Activated CD8-positive, alpha-beta memory T cell treated with anti-CD3 and anti-CD28 coated beads for 36 hours (primary cell): ENCODE measurements at regions not wholly inside any gene's neighbourhood (a gene's known extent, or its start where the extent isn't known, plus 50 kb on each side); places are given as distances from the start of the nearest gene placed in this dataset.

Experiments
- CTCF ChIA-PET: fragments of 350-600 bp; sonication (Branson Sonifier 250); formaldehyde crosslinking; loops from one replicate; lab custom pipeline; 2021; ENCODE audit warnings: antibody characterized with exemption; lab: Charles Lee
- POLR2A ChIA-PET: fragments of 350-600 bp; sonication (Branson Sonifier 250); formaldehyde crosslinking; loops from one replicate; lab custom pipeline; 2021; ENCODE audit warnings: antibody characterized with exemption; lab: Charles Lee

DNA sequence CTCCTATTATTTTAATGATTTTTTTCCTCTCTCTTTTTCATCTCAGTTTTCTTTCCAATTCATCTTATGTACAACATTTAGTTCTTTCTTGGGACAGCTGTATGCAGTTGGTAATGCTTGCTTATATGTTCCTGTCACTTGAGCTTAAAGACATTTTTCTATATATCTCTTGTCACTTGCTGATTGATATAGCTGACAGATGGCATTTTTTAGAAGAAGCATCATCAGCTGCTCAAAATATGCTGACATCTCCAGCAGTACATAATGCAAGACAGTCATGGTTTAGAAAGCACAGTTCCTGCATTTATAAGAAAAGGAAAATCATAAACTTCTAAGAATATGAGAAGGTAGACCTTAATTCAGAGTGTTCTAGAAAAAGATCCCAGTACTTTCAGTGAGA, 56.5 kb downstream of the DCAF8L1 start:
- CTCF ChIA-PET = no interaction called here

DNA sequence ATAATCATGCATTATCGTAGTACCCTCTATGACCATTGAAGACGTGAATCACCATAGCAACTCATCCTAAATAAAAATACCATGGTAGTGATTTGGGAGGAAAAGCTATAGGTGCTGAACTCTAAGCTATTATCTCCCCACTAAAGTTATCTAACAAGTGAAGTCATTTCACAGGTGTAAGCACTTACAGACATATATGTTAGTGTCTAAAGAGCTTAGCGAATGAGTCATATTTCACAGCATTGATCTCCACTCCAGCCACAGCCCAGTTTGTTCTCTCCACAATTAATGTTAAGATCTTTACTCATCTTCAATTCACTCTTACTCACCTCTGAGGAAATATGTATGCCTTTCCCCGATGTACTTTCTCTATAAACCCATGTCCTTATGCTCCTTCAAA, 57.0 kb downstream of the DCAF8L1 start:
- ChIA-PET POLR2A (no interaction called here), CTCF (no interaction called here)

More for the DNA sequence above, 56.5 kb downstream of the DCAF8L1 start:
- POLR2A ChIA-PET = no interaction called here

DNA sequence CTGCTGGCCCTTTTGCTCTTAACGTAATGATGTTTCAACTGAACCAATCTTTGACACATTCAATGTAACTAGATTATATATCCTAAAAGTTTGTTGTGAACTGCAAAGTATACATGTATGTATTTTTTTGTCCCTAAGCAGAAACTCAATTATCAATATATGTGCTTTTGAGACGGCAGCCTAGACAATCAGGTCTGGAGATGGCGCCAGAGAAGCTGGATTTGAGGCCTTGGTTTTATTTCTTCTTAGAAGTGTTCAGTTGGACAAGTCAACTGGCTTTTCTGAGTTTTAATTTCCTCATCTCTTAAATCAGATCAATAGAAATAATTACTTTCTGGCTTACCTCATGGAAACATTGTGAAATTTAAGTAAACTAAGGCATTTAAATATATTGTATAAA, 62.5 kb downstream of the DCAF8L1 start:
- POLR2A ChIA-PET = interaction anchor here (0.6 kb wide), 1 partner anchor 21 kb away, joined by 5 read pairs; no protein-coding TSS in a partner anchor
- CTCF ChIA-PET = no interaction called here

DNA sequence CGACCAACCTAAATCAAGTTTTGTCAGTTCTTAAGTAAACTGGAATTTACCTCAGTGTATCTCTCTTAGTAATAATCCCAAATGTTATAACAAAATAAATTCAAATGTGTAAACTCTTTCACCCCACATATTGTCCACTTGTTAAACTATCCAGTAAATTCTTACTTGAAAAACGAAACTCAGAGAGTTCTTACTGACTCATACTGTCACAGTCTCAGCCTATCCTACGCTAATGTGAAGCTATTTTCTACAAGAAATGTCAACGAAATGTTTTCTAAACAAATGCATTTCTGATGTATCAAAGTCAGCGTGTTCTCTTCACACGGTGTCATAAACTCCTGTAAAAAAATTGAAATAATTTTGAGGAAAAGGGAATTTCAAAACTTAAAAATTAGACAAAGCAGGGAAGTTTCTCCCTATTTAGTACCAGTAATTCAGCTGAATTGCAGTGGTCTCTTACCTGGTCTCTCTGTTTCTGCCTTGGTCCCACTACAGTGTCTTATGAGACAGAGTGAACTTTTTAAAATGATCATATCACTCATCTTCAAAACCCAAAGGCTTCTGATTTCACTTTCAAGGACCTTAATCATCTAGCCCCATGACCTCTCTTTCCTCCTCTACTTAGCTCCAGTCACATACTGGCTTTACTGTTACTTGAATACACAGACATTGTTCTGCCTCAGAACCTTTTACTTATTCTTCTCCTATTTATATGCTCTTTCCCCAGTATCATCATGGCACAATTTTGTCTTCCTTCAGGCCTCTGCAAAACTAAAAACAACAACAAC, 63.3 kb downstream of the DCAF8L1 start:
- ChIA-PET CTCF (no interaction called here), POLR2A (interaction anchor here (0.6 kb wide), 1 partner anchor 20 kb away, joined by 5 read pairs; no protein-coding TSS in a partner anchor)

DNA sequence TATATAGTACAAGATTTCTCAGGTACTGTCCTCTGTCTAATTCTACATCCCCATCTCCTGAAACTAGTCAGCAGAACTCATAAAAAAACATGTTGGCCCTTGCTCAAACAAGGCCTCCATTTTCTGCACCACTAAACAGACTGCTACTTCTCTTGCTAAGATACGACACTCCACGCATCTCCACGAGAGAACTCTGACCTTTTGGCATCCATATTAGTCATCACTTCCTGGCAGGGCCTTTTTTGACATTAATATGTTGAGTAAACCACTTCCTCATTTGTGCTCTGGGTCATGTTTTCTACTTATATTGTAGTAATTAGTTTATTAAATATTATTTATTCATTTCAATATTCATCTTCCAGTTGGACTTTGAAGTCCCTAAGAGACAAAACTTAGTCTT, 65.6 kb downstream of the DCAF8L1 start:
- ChIA-PET CTCF (no interaction called here), POLR2A (no interaction called here)

DNA sequence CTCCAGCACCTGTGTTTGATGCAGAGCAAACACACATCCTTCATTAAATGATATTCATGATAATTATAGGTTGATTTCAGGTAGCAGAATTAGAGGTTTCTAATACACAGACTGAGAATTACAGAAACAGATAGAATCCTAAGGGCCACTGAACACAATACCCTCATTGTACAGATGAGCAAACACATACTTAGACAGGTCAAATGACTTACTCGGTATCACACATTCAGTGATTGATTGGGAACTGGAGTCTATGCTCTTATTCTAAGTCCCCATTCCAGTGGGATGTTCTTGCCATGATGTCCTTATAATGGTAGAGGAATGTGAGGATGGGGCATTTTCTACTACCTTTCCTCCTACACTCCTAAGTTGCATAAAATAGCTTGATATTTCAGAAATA, 70.8 kb downstream of the DCAF8L1 start:
- CTCF ChIA-PET = no interaction called here
- POLR2A ChIA-PET = no interaction called here

DNA sequence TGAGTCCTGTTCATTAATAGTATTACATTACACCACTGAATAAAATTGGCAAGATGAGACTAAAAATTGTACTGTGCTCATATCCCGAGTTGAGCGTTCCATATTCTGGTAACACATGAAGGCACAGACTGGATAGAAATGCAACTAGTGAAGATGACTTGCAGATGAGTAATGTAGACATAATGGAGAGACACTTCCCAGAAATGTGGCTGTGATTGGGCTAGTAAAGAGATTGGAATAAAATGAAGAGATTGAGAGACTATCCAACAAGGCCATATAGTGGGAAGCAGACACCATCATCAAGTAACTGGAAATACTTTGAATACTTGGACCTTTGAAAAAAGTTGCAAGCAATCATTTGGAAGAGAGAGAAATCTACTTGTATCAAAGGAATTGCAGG, 77.3 kb downstream of the DCAF8L1 start:
- ChIA-PET POLR2A (no interaction called here), CTCF (no interaction called here)

DNA sequence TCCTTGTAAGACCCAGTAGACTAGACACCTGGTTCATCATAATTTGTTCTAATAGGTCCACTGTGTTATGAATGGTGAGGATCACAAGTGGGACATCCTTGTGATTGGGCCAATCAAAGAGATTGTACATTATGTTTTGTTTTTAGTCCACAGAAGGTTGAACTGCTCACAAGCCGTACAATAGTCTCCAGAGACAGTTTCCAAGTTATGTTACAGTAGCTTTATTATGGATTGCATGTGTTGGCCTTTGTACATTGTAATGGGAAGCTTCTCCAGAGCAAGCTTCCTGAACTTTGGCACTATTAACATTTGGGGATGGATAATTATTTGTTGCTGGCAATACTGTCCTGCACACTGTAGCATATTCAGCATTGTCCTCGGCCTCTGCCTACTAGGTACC, 86.1 kb downstream of the MAGEB10 start:
- ChIA-PET CTCF (no interaction called here), POLR2A (no interaction called here)

DNA sequence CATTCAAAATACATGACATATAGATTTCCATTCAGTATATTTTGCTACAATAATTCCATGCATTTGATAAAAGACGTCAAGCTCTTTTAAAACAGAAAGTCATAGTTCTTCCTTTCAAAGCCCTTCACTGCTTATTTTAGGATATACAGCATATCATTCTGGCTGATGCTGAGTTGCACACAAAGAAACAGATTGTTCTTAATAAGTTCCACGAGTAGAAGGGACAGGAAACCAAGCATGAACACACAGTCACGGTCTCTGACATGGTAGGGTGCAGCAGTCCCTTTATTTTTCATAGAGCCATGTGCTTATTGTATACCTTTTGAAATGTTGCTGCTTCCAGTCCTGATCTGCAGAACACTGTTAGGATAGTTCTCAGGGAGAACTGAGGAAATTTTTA, 85.4 kb downstream of the MAGEB10 start:
- POLR2A ChIA-PET = no interaction called here
- CTCF ChIA-PET = no interaction called here

DNA sequence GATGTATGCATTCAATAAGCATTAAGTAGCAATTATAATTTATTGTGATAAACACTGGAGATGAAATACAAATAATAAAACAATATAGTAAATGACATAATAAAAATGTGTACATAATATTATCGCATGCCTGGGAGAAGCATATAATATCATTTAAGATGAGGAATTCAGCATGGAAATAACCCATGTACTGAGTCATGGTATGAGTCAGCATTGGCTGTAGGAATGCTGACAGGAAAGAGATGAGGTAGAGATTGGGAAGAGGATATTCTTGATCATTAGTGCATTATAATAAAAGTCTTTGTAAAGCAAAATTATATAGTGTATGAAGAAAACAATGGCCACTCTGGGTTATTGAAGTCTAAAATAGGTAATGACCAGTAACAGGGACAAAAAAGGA, 82.8 kb downstream of the MAGEB10 start:
- ChIA-PET POLR2A (no interaction called here), CTCF (no interaction called here)

DNA sequence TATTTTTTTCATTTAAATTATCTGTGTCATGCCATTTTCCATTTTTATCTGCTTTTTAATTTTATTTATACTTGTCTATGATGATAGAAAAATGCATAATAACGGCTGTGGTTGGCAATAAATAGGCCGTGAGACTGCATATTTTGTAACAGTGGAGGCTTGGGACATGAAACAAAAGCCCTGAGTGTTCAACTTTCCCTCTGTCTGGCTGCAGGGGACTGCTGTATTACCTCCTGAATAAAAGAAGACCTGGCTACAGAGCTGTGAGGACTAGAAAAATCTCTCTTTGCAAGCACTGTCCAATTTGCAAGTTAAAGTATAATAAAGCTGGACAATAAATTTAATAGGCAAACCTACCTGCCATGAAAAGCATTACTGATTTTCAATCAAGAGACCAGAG, 82.1 kb downstream of the MAGEB10 start:
- ChIA-PET POLR2A (no interaction called here), CTCF (no interaction called here)

DNA sequence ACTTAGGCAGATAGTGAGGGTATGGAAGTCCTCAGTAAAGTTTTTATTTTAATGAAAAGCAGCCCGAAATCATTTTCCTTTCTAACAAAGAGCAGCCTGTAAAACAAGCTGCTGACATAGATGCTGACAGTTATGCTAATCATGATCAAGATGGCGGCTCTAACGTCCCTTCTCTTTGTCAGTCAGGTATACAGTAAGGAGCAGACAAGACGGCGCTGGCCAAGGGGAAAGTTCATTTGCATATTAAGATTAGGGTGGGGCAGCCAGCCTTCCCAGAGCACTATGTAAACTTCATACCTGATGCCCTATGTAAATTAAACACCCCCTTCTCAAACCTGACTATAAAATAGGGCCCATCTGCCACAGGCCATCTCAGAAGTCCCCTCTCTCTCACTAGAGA, 76.9 kb downstream of the MAGEB10 start:
- ChIA-PET CTCF (no interaction called here), POLR2A (no interaction called here)

DNA sequence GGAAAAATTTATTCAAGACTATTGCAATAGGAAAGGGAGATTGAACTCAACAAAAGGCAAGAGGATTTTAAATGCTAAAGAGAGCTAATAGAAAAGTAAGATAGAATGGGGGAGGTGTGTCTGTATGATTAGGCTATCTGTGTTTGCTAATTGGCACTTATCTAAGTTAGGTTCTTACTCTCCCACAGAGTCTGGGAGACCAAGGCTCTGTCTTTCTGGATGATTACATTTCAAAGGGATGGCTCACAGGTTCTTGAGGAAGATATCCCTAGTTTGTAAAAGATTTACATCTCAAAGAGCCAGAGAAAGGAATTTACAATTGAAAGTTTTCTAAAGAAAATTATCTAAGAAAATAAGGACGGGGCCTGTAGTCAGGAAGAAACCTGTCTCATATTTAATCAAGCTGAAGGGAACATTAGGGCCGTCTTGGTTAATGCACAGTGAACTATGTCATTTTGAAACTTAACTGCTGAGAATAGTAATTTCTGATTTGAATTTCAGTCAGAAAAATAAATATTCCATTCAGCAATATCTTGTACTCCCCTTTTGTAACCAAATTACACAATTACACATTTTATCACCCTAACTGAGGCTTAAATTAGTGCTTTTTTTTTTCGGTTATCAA, 75.8 kb downstream of the MAGEB10 start:
- ChIA-PET POLR2A (no interaction called here), CTCF (no interaction called here)

DNA sequence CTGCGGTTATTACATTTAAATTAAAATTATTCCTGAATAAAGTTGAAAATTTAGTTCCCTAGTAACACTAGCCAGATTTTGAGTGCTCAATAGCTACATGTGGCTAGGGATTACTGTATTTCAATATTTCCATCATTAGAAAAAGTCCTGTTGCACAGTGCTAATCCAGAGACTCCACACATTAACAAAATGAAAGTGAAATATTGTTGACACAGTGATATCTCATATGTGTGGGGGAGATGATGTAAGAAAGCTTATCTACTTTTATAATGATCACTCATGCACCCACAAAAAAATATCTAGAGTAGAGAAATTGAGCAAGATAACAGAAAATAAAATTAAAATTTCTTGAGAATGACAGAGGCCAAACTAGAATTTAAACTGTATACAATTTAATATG, 74.9 kb downstream of the MAGEB10 start:
- ChIA-PET POLR2A (no interaction called here), CTCF (no interaction called here)

DNA sequence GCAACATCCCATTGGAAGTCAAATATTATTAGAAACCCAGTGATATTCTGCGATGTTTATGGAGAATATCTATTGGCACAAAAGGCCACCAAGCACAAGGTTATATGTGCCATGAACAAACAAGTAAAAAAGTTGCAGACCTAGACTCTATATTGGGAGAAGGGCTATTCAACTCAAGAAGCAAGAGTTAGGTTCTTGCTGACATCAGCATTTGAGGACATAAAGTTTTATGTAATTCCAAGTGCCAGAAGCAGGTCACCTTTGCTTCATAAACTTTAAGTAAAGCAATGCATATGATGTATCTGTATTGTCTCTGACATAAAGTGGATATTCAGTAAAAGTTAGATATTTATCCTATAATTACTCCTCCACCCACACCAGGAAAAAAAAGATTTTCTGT, 71.1 kb downstream of the MAGEB10 start:
- POLR2A ChIA-PET = no interaction called here
- CTCF ChIA-PET = no interaction called here
